ENCODE measurements at regions not wholly inside any gene's neighbourhood (a gene's known extent, or its start where the extent isn't known, plus 50 kb on each side); places are given as distances from the start of the nearest gene placed in this dataset.

- no peak for TF ChIP-seq CTCF (IDR thresholded peaks at IDR 0.05)
- TF ChIP-seq SMC3 (IDR thresholded peaks at IDR 0.05; ENCODE audit: low read depth, low read length): no peak
- no peak for TF ChIP-seq POLR2AphosphoS5 (IDR thresholded peaks at IDR 0.05; ENCODE audit: low read depth, low read length)
- no peak for TF ChIP-seq SIN3A (IDR thresholded peaks at IDR 0.05; ENCODE audit: borderline replicate concordance, low read depth, low read length)
- no peak for TF ChIP-seq EP300 (IDR thresholded peaks at IDR 0.05; ENCODE audit: borderline replicate concordance in 1 of 2, low read depth in 1 of 2, low read length in 1 of 2)
- no peak for TF ChIP-seq PBX3 (IDR thresholded peaks at IDR 0.05)
- no peak for TF ChIP-seq RXRA (IDR thresholded peaks at IDR 0.05; ENCODE audit: borderline replicate concordance, low read depth)
- no peak for TF ChIP-seq CHD2 (IDR thresholded peaks at IDR 0.05; ENCODE audit: low read length, partially characterized antibody)
Measured at GRCh38 chr5:104998169-104998568, 1435.6 kb upstream of the NUDT12 start.
